ENCODE measurements at regions not wholly inside any gene's neighbourhood (a gene's known extent, or its start where the extent isn't known, plus 50 kb on each side); places are given as distances from the start of the nearest gene placed in this dataset.

DNA sequence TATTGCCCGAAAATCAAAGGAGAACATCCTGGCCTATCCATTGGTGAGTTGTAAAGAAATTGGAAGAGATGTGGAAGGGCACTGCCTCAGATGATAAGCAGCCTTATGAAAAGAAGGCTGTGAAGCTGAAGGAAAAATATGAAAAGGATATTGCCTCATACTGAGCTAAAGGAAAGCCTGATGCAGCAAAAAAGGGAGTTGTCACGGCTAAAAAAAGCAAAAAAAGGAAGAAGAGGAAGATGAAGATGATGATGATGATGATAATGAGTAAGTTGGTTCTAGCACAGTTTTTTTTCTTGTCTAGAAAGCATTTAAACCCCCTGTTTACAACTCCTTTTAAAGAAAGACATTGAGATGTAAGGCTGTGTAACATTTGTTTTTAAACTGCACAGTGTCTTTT is 59.8 kb upstream of the ZBED3 start:
- no peak for TF ChIP-seq EZH2phosphoT487 (IDR thresholded peaks at IDR 0.05; ENCODE audit: insufficient read depth, low read depth)
- TF ChIP-seq EZH2 (IDR thresholded peaks at IDR 0.05; ENCODE audit: insufficient read depth, poor library complexity, severe bottlenecking): no peak
